Activated CD8-positive, alpha-beta memory T cell treated with anti-CD3 and anti-CD28 coated beads, Interleukin-2, amount 50 U/mL, for 4 hours (primary cell): ENCODE measurements at regions not wholly inside any gene's neighbourhood (a gene's known extent, or its start where the extent isn't known, plus 50 kb on each side); places are given as distances from the start of the nearest gene placed in this dataset.

Experiments used
- DNase-seq: peaks from one replicate; pipeline ENCODE4 v3.0.0-alpha.2; 2020

DNA sequence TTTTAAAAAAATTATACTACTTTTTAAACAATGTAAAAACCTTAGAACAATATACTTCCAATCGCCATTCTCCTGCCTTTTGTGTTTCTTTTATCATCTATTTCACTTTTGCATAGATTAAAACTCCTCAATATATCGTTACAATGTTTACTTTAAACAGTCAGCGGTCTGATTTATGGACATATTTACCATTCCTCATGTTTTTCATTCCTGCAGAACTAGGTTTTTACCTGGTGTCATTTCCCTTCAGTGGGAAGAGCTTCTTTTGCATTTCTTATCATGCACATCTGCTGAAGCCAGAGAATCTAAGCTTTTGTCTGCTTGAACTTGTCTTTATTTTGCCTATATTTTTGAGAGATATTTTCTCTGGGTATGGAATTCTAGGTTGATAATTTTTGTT lies 277.4 kb upstream of the PLXNA2 start:
- DNase-seq = no peak

GRCh38 chr1:208523007-208523406 lies 278.8 kb upstream of the PLXNA2 start:
- no peak for DNase-seq

GRCh38 chr1:208524376-208524775 lies 280.2 kb upstream of the PLXNA2 start:
- DNase-seq = no peak

DNA sequence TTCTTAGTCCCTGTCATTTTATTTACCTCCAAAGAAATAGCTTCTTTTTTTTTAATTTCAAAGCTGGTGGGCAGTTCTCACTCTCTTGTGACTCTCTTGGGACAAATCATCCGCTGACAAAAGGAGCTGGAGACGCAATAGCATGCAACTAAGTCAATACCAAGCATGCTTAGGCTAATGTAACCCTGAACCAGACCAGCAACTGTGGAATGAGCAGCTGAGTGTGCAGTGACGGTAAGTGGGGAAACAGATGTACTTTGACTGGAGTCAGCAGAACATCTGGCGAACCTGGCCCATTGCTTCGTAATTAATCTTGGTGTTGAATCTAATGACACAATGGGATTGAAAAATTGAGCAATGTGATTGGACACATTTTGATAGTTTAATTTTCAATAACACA lies 280.7 kb upstream of the PLXNA2 start:
- DNase-seq = no peak

- no peak for DNase-seq
Measured at GRCh38 chr1:208525417-208525816, 281.2 kb upstream of the PLXNA2 start.

GRCh38 chr1:208526613-208527125 lies 282.5 kb upstream of the PLXNA2 start:
- DNase-seq = no peak

GRCh38 chr1:208527156-208527555 lies 283.0 kb upstream of the PLXNA2 start:
- no peak for DNase-seq

GRCh38 chr1:208528578-208529240 lies 284.5 kb upstream of the PLXNA2 start:
- DNase-seq = no peak

- no peak for DNase-seq
Measured at GRCh38 chr1:208531003-208531750, 287.0 kb upstream of the PLXNA2 start.

DNA sequence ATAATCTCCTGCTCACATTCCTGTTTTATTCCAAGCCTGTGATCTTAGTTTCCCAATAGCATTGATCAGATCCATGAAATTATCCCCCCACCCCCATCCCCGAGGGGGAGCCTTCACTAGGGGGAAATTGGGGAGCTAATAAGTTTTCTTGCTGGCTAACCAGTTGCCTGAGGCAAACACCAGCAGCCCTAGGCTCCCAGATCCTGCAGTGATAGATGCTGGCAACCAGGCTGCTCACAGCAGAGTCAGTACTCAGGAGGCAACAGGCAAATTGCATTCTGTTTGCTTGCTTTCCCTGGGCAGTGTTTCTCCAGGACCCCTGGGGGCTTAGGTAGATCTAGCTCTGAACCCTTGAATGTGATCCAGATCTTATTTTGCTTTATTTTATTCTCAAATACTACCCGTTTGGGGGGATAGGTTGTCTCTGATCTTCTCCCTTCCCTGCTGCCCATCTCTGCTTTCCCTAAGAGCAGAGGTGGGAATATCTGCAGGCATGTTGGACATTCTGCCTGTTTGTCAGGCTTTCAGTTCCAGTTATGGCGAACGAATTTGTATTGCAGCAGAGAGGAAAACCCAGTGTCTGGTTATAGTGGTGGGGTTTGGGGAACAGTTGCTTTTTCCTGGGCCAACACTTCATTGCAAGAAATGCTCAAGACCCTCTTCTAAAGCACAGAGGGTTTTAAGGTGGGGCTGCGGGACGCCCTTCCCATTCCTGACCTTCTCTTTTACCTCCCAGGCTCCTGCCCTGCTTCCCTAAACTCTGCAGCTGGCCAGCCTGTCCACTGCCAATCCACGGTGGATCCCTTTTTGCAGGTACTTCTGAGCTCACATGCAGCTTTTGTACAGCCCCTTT lies 289.8 kb upstream of the PLXNA2 start:
- no peak for DNase-seq

GRCh38 chr1:208534599-208534897 lies 290.4 kb upstream of the PLXNA2 start:
- no peak for DNase-seq

GRCh38 chr1:208534979-208535378 lies 290.8 kb upstream of the PLXNA2 start:
- DNase-seq = no peak

DNA sequence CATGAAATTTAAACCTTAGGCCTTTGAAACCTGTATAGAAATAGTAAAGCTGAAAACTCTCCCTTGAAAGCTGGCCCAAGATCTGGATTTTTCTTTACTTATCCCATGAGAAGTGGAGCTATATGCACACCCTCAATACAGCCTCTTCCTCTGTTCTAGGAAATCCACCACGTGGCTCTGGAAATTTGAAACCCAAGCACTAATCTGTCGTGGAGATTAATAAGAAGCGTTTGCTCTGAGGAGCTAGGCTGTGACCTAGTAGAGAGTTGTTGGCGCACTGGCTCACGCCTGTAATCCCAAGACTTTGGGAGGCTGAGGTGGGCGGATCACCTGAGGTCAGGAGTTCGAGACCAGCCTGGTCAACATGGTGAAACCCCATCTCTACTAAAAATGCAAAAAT lies 291.3 kb upstream of the PLXNA2 start:
- DNase-seq = no peak

GRCh38 chr1:208536212-208536611 lies 292.0 kb upstream of the PLXNA2 start:
- no peak for DNase-seq

DNA sequence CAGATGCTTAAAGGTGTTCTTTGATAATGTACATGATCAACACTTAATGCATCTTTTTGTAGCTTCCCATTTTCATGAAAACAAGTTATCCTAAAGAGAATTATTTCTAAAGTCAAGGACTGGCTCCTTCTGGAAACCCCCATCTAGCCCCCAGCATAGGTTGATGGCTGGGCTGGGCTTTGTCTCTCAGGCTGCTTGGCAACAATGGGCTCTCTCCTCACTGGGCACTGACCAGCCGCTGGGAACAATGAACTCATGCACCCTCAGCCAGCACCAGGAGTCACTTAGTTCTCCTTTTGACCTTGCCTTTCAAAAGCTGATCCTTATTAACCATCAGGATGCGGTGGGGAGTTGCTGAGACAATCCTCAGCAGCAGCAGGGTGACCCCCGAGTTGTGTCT lies 293.0 kb upstream of the PLXNA2 start:
- DNase-seq = no peak

GRCh38 chr1:208538078-208538477 lies 293.9 kb upstream of the PLXNA2 start:
- DNase-seq = no peak

GRCh38 chr1:208538587-208538986 lies 294.4 kb upstream of the PLXNA2 start:
- DNase-seq = no peak

GRCh38 chr1:208540724-208541123 lies 296.5 kb upstream of the PLXNA2 start:
- no peak for DNase-seq

GRCh38 chr1:208541225-208541855 lies 297.2 kb upstream of the PLXNA2 start:
- no peak for DNase-seq

DNA sequence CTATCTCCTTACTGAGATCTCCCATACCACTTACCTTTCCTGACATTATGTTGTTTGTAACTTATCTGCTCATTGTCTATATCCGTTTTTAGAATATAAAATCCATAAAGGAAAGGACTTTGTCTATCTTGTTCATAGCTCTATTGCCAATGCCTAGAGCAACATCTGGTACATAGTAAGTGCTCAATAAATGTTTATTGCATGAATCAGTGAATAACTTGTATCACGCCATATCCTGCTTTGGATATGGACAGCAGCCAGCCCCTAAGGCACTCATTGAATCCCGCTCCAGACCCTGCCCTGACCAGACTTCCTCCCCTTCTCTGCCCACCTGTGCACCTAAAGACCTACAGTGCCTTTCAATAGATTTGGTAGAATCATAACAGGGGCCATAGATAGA lies 298.1 kb upstream of the PLXNA2 start:
- DNase-seq = no peak

DNA sequence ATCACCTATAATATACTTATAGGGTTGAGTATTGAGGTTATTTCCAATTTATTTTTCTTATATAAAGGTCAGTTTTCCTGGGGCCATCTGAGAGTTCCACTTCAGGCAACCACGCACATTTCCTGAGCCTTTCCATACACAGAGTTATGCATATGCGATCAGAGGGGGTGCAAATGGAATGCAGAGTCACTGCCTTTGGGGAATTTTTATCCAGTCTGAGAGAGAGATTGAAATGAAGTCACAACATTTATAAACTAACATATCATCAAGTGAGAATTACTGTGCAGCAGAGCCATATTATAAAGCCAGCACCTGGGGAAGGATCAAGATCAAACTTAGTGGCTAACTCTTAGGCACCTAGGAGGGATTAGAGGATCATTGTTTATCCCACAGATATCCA lies 299.9 kb upstream of the PLXNA2 start:
- no peak for DNase-seq

DNA sequence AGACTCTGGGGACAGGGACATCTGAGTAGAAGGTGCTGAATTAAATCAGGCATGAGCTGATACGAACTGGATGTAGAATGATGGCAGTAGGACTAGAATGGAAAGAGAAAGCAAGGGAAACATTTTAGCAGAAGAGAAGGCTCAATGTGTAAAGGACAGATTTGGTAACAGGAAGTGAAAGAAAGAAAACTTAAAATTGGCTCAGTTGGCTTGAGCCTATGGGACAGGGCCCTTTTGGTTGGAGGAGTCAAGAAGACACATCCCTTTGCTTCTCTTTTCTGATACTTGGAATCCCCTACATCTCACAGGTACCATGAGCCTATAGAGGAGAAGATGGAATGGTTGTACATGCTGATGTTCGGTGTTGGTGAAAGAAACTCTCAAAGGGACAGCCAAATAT lies 300.6 kb upstream of the PLXNA2 start:
- DNase-seq = no peak

- no peak for DNase-seq
Measured at GRCh38 chr1:208551024-208551423, 306.8 kb upstream of the PLXNA2 start.
